Cardiac septum (tissue), 1 donor: ENCODE measurements at regions not wholly inside any gene's neighbourhood (a gene's known extent, or its start where the extent isn't known, plus 50 kb on each side); places are given as distances from the start of the nearest gene placed in this dataset.
"Not testable (repeated sequence)": the region's sequence is repeated elsewhere in the genome, so short reads cannot be mapped to it uniquely, and the experiment has no call there.

ENCODE experiments used
- DNase-seq: peaks from one replicate; pipeline ENCODE4 v3.0.0-alpha.2; 2020; ENCODE audit warnings: low spot score
- intact Hi-C: fragments of 100-400 bp; cut with DNase I; formaldehyde crosslinking; loops from one replicate; pipeline ENCODE4 v1.14.0; 2022
- donor health status: DM: no; HTN: no; CAD: no.

GRCh38 chr2:67600222-67600871, 203.2 kb downstream of the ETAA1 start:
- intact Hi-C loops = no loop called here
- no peak for DNase-seq

GRCh38 chr2:67600946-67601345, 203.8 kb downstream of the ETAA1 start:
- intact Hi-C loops = no loop called here
- no peak for DNase-seq

GRCh38 chr2:67604360-67604759, 207.2 kb downstream of the ETAA1 start:
- no peak for DNase-seq
- intact Hi-C loops = no loop called here

GRCh38 chr2:67612576-67613042, 215.5 kb downstream of the ETAA1 start:
- intact Hi-C loops = no loop called here
- no peak for DNase-seq

GRCh38 chr2:67613227-67613626, 216.1 kb downstream of the ETAA1 start:
- intact Hi-C loops = no loop called here

GRCh38 chr2:67614454-67614853, 217.3 kb downstream of the ETAA1 start:
- DNase-seq = no peak
- intact Hi-C loops = no loop called here

More at GRCh38 chr2:67613227-67613626, 216.1 kb downstream of the ETAA1 start:
- no peak for DNase-seq

- intact Hi-C loops = no loop called here
- peak; percentile 74 for DNase-seq
Measured at GRCh38 chr2:67616749-67617148, 219.6 kb downstream of the ETAA1 start.

GRCh38 chr2:67619204-67619603, 222.1 kb downstream of the ETAA1 start:
- intact Hi-C loops = no loop called here
- DNase-seq = no peak

GRCh38 chr2:67623741-67624140, 226.6 kb downstream of the ETAA1 start:
- intact Hi-C loops, DNase-seq: not testable (repeated sequence)

GRCh38 chr2:67625178-67625577, 228.0 kb downstream of the ETAA1 start:
- intact Hi-C loops = no loop called here

GRCh38 chr2:67625690-67626475, 228.8 kb downstream of the ETAA1 start:
- intact Hi-C loops = no loop called here
- no peak for DNase-seq

More at GRCh38 chr2:67625178-67625577, 228.0 kb downstream of the ETAA1 start:
- no peak for DNase-seq

- intact Hi-C loops = no loop called here
- no peak for DNase-seq
Measured at GRCh38 chr2:67626656-67627055, 229.5 kb downstream of the ETAA1 start.

- intact Hi-C loops = no loop called here
- no peak for DNase-seq
Measured at GRCh38 chr2:67627456-67628207, 230.5 kb downstream of the ETAA1 start.

GRCh38 chr2:67628892-67629291, 231.8 kb downstream of the ETAA1 start:
- intact Hi-C loops = no loop called here
- no peak for DNase-seq

- no peak for DNase-seq
- intact Hi-C loops = no loop called here
Measured at GRCh38 chr2:67631483-67631882, 234.3 kb downstream of the ETAA1 start.

- intact Hi-C loops = no loop called here
Measured at GRCh38 chr2:67633212-67633856, 236.2 kb downstream of the ETAA1 start.

GRCh38 chr2:67638146-67638545, 241.0 kb downstream of the ETAA1 start:
- DNase-seq = no peak
- intact Hi-C loops = no loop called here

More at GRCh38 chr2:67633212-67633856, 236.2 kb downstream of the ETAA1 start:
- DNase-seq = no peak

- intact Hi-C loops = no loop called here
- no peak for DNase-seq
Measured at GRCh38 chr2:67641312-67642045, 244.3 kb downstream of the ETAA1 start.

GRCh38 chr2:67642046-67642382, 244.9 kb downstream of the ETAA1 start:
- intact Hi-C loops = no loop called here
- no peak for DNase-seq
